ENCODE measurements at regions not wholly inside any gene's neighbourhood (a gene's known extent, or its start where the extent isn't known, plus 50 kb on each side); places are given as distances from the start of the nearest gene placed in this dataset.
"Not testable (repeated sequence)": the region's sequence is repeated elsewhere in the genome, so short reads cannot be mapped to it uniquely, and the experiment has no call there.

GRCh38 chr6:109260126-109260525 lies 122.1 kb downstream of the CD164 start:
- peaks cover 0 to 3% of the 10 kb centered on the region in 2 donors for H3K36me3 Mint-ChIP-seq
- peaks cover 0 to 4% (median 0%) of the 10 kb centered on the region in 3 donors for H3K27me3 Mint-ChIP-seq
- ATAC-seq (ENCODE audit: low read depth in 2 of 2) (no peak), DNase-seq (no peak)
- no peak overlapping the region for H3K4me3 Mint-ChIP-seq
- H3K9me3 Mint-ChIP-seq: peaks cover 0 to 3% (median 0%) of the 10 kb centered on the region in 7 donors
- H3K4me1 Mint-ChIP-seq: peaks cover 0 to 17% (median 5%) of the 10 kb centered on the region in 3 donors
- no peak overlapping the region for H3K27ac Mint-ChIP-seq

DNA sequence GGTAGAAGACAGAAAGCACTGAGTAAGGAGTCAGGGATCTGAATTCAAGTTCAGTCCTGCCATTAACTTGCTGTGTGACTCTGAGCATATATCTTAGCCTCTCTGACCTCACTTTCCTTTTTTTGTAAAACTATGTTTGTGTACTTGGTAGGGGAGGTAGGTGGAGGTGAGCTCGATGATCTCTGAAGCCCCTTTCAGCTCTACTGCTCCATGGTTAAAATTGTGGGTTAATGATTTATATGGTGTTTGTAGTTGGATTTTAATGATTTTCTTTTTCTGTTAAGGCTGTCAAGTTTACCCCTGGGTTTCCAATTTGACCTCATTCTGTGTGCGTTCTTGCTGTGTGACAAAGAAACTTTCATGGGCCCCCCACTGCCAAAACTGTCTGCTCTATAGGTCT lies 124.1 kb downstream of the CD164 start:
- Mint-ChIP-seq H3K4me1 (no peaks in the 10 kb centered on the region), H3K27ac (no peak overlapping the region), H3K27me3 (peaks cover 0 to 8% (median 4%) of the 10 kb centered on the region in 3 donors), H3K36me3 (peaks cover 0 to 2% of the 10 kb centered on the region in 2 donors), H3K4me3 (no peak overlapping the region), H3K9me3 (peaks cover 0 to 2% (median 0%) of the 10 kb centered on the region in 7 donors)
- DNase-seq (no peak), ATAC-seq (ENCODE audit: low read depth in 2 of 2) (no peak)

GRCh38 chr6:109257494-109257893 lies 124.8 kb downstream of the CD164 start:
- DNase-seq: no peak
- ATAC-seq (ENCODE audit: low read depth in 2 of 2): no peak
- Mint-ChIP-seq H3K4me3 (no peak overlapping the region), H3K27me3 (peaks cover 0 to 8% (median 4%) of the 10 kb centered on the region in 3 donors), H3K36me3 (no peaks in the 10 kb centered on the region), H3K4me1 (no peaks in the 10 kb centered on the region), H3K27ac (no peak overlapping the region), H3K9me3 (peaks cover 0 to 2% (median 0%) of the 10 kb centered on the region in 7 donors)

- no peak for ATAC-seq (ENCODE audit: low read depth in 2 of 2)
- Mint-ChIP-seq H3K4me1 (no peaks in the 10 kb centered on the region), H3K36me3 (no peaks in the 10 kb centered on the region), H3K9me3 (peaks cover 0 to 5% (median 0%) of the 10 kb centered on the region in 7 donors), H3K27ac (no peak overlapping the region), H3K4me3 (no peak overlapping the region), H3K27me3 (peaks cover 0 to 13% (median 0%) of the 10 kb centered on the region in 3 donors)
- DNase-seq: no peak
These were observed 126.2 kb downstream of the CD164 start for GRCh38 chr6:109255946-109256640.

- Mint-ChIP-seq H3K4me3 (no peak overlapping the region), H3K27me3 (peaks cover 0 to 14% (median 0%) of the 10 kb centered on the region in 3 donors), H3K36me3 (no peaks in the 10 kb centered on the region)
These were observed 127.2 kb downstream of the CD164 start for GRCh38 chr6:109255087-109255486.

GRCh38 chr6:109253366-109253765 lies 128.9 kb downstream of the CD164 start:
- DNase-seq: no peak
- Mint-ChIP-seq H3K9me3 (peaks cover 0 to 5% (median 0%) of the 10 kb centered on the region in 7 donors), H3K27ac (no peak overlapping the region), H3K27me3 (peaks cover 0 to 14% (median 0%) of the 10 kb centered on the region in 3 donors), H3K36me3 (no peaks in the 10 kb centered on the region), H3K4me1 (no peaks in the 10 kb centered on the region), H3K4me3 (no peak overlapping the region)
- no peak for ATAC-seq (ENCODE audit: low read depth in 2 of 2)

More at GRCh38 chr6:109255087-109255486, 127.2 kb downstream of the CD164 start:
- peaks cover 0 to 5% (median 0%) of the 10 kb centered on the region in 7 donors for H3K9me3 Mint-ChIP-seq
- DNase-seq (no peak), ATAC-seq (ENCODE audit: low read depth in 2 of 2) (no peak)
- H3K27ac Mint-ChIP-seq: no peak overlapping the region
- H3K4me1 Mint-ChIP-seq: no peaks in the 10 kb centered on the region

DNA sequence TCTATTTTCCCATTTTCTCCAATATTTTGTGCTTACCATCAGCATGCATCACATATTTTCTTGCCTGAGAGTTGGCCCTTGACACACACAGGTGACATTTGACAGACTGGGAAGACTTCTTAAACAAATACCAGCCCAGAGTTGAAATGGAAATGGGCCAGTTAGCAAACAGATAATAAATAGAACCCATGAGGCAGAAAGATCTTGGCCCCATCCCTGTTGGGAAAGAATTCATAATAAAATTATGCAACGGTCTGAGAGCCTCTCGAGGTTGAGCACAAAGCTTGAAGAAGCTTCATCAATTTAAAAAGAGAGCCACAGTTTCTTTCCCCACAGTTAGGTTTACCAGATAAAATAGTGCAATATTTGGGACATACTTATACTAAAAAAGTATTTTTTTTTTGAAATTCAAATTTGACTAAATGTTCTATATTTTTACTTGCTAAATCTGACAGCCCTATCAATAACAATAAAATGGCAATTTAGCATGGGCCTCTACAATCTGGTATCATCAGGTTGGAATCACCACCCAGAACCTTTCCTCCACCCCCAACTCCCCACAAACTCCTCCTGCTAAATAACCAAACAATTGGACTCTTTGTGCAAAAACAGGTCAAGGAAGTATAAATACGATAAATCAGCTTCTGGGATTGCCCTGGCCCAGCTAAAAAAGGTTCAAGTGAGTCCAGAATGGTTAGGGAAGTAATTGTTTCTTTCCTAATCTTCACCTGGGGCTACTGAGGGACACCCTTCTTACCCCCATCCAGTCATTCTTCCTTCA lies 129.8 kb downstream of the CD164 start:
- Mint-ChIP-seq H3K4me3 (no peak overlapping the region), H3K27me3 (peaks cover 0 to 14% (median 0%) of the 10 kb centered on the region in 3 donors), H3K9me3 (peaks cover 0 to 5% (median 0%) of the 10 kb centered on the region in 7 donors), H3K36me3 (no peaks in the 10 kb centered on the region), H3K4me1 (no peaks in the 10 kb centered on the region), H3K27ac (peak overlapping the region in 2 of 6 donors; percentile 24 to 69)
- DNase-seq: no peak
- no peak for ATAC-seq (ENCODE audit: low read depth in 2 of 2)

DNA sequence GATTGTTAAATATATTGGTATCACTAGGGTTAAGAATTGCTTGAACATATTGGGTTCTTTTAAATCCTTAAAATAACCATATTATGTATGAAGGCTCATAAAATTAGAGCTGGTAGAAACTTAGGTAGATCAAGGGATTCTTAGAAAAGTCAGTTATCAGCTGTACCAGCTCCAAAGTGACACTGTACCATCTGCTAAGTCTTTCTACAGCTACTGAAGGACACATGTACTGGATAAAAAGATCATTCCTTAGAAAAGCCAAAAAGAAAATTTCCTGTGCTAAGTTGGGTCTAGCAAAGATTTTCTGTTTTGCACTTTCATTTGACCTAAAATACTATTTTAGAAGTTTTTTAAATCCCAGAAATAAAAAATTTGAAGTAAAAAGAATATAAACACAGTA lies 130.4 kb downstream of the CD164 start:
- no peak for ATAC-seq (ENCODE audit: low read depth in 2 of 2)
- Mint-ChIP-seq H3K4me3 (no peak overlapping the region), H3K4me1 (no peaks in the 10 kb centered on the region)

DNA sequence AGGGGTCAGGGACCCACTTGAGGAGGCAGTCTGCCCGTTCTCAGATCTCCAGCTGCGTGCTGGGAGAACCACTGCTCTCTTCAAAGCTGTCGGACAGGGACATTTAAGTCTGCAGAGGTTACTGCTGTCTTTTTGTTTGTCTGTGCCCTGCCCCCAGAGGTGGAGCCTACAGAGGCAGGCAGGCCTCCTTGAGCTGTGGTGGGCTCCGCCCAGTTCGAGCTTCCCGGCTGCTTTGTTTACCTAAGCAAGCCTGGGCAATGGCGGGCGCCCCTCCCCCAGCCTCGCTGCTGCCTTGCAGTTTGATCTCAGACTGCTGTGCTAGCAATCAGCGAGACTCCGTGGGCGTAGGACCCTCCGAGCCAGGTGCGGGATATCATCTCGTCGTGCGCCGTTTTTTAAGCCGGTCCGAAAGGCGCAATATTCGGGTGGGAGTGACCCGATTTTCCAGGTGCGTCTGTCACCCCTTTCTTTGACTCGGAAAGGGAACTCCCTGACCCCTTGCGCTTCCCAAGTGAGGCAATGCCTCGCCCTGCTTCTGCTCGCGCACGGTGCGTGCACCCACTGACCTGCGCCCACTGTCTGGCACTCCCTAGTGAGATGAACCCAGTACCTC lies 131.6 kb downstream of the CD164 start:
- not testable (repeated sequence) for H3K27ac Mint-ChIP-seq; H3K9me3 Mint-ChIP-seq; DNase-seq; H3K36me3 Mint-ChIP-seq; H3K4me1 Mint-ChIP-seq; ATAC-seq (ENCODE audit: low read depth in 2 of 2); H3K4me3 Mint-ChIP-seq
- H3K27me3 Mint-ChIP-seq: peaks cover 0 to 14% (median 0%) of the 10 kb centered on the region in 3 donors

More for the DNA sequence above, 130.4 kb downstream of the CD164 start:
- Mint-ChIP-seq H3K27me3 (peaks cover 0 to 14% (median 0%) of the 10 kb centered on the region in 3 donors), H3K36me3 (no peaks in the 10 kb centered on the region), H3K9me3 (peaks cover 0 to 5% (median 0%) of the 10 kb centered on the region in 7 donors), H3K27ac (no peak overlapping the region)
- no peak for DNase-seq

GRCh38 chr6:109243863-109244825 lies 138.1 kb downstream of the CD164 start:
- no peaks in the 10 kb centered on the region for H3K36me3 Mint-ChIP-seq
- H3K9me3 Mint-ChIP-seq: peaks cover 0 to 3% (median 0%) of the 10 kb centered on the region in 7 donors
- DNase-seq (no peak), ATAC-seq (ENCODE audit: low read depth in 2 of 2) (no peak)
- no peaks in the 10 kb centered on the region for H3K27me3 Mint-ChIP-seq
- no peak overlapping the region for H3K27ac Mint-ChIP-seq
- no peak overlapping the region for H3K4me3 Mint-ChIP-seq
- no peaks in the 10 kb centered on the region for H3K4me1 Mint-ChIP-seq

DNA sequence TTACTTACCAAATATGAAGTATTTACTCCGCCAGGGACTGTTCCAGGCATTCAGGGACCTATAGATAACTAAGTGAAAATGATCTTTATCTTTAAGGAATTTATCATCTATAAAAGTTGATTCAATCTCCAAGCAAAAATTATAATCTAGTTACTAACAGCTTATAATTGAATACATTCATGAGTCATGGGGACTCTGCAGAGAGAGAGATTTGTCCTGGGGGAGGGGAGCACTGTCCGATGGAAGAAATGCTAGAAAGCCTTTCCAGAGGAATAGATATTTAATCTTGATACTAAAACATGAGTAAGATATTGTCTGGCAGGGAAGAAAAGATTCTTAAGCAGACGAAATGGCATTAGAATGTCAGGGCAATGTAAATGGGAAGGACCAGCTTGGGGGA lies 139.3 kb downstream of the CD164 start:
- Mint-ChIP-seq H3K36me3 (no peaks in the 10 kb centered on the region), H3K4me1 (peaks cover 0 to 2% (median 1%) of the 10 kb centered on the region in 3 donors), H3K4me3 (no peak overlapping the region), H3K9me3 (peaks cover 0 to 3% (median 0%) of the 10 kb centered on the region in 7 donors), H3K27me3 (no peaks in the 10 kb centered on the region), H3K27ac (no peak overlapping the region)
- no peak for ATAC-seq (ENCODE audit: low read depth in 2 of 2)
- DNase-seq: no peak

- Mint-ChIP-seq H3K4me1 (peaks cover 8 to 11% (median 10%) of the 10 kb centered on the region in 3 donors), H3K4me3 (no peak overlapping the region), H3K27me3 (no peaks in the 10 kb centered on the region), H3K27ac (no peak overlapping the region), H3K36me3 (no peaks in the 10 kb centered on the region), H3K9me3 (peaks cover 0 to 7% (median 0%) of the 10 kb centered on the region in 7 donors)
- no peak for DNase-seq
- ATAC-seq (ENCODE audit: low read depth in 2 of 2): no peak
These were observed 140.2 kb downstream of the CD164 start for GRCh38 chr6:109242029-109242428.

Data from naive B cell (primary cell).